HepG2 (cell line): ENCODE measurements at regions not wholly inside any gene's neighbourhood (a gene's known extent, or its start where the extent isn't known, plus 50 kb on each side); places are given as distances from the start of the nearest gene placed in this dataset.
"Not testable (repeated sequence)": the region's sequence is repeated elsewhere in the genome, so short reads cannot be mapped to it uniquely, and the experiment has no call there.

Experiments used
- ATAC-seq: fragments of 200-7000 bp; cut with Tn5 transposase; 3 replicates; pipeline ENCODE4 v1.9.1; 2020; ENCODE audit warnings: mild to moderate bottlenecking, moderate library complexity
- BruUV-seq: library from RNA; stranded (reverse); fragments of 400-500 nt; replicated peaks from 2 replicates; lab custom pipeline; 2021; lab: Mats Ljungman, UMichigan
- CTCF ChIA-PET: fragments of 300-600 bp; formaldehyde crosslinking; extraction: SDS; loops from one replicate; lab custom pipeline; 2021; ENCODE audit warnings: low total read pairs, inconsistent platforms, low intra/inter-chr PET ratio; lab: Yijun Ruan, JAX
- POLR2A ChIA-PET: fragments of 350-600 bp; sonication (Branson Sonifier 250); formaldehyde crosslinking; loops from one replicate; lab custom pipeline; 2020; ENCODE audit warnings: antibody characterized with exemption, inconsistent platforms; lab: Yijun Ruan, JAX
- DNase-seq: peaks from one replicate; pipeline ENCODE4 v3.0.0-alpha.2; 2015; ENCODE audit warnings: low spot score
- FAIRE-seq: peaks from 3 replicates; lab custom pipeline; 2011; peaks lifted over from hg19 to GRCh38; lab: Jason Lieb, UNC
- H2AFZ ChIP-seq: one replicate; pipeline ENCODE4 v1.6.1; 2011; ENCODE audit warnings: low read length, inconsistent platforms
- H3K27ac ChIP-seq: fragments of 300-600 bp; 3 replicates; pipeline ENCODE4 v1.8.0; 2011; ENCODE audit warnings: mixed run types, mild to moderate bottlenecking, mixed read lengths, low read length, inconsistent platforms; ENCODE audit not compliant: insufficient read depth; ENCODE audit errors: extremely low read length
- H3K27me3 ChIP-seq, 2 experiments: fragments of 200-600 bp in 1 of 2; 2 replicates in 1 of 2; 3 replicates in 1 of 2; pipeline versions ENCODE4 v1.6.0 to v1.8.0; 2011; ENCODE audit warnings: low read length in 2 of 2, mild to moderate bottlenecking in 2 of 2, moderate library complexity in 2 of 2, inconsistent platforms in 1 of 2; ENCODE audit not compliant: insufficient read depth in 2 of 2, control insufficient read depth in 1 of 2
- H3K36me3 ChIP-seq, 2 experiments: fragments of 200-600 bp in 1 of 2; replicated peaks in 1 of 2; 2 replicates in 1 of 2; 3 replicates in 1 of 2; pipeline versions ENCODE4 v1.5.1 to v1.8.0; 2011; ENCODE audit warnings: low read length in 2 of 2, inconsistent platforms in 1 of 2; ENCODE audit not compliant: insufficient read depth in 2 of 2, control insufficient read depth in 1 of 2
- H3K4me1 ChIP-seq: 2 replicates; pipeline ENCODE4 v1.5.1; 2012; ENCODE audit warnings: low read length, inconsistent platforms; ENCODE audit not compliant: insufficient read depth
- H3K4me2 ChIP-seq: 2 replicates; pipeline ENCODE4 v1.6.0; 2011; ENCODE audit warnings: low read depth, low read length, inconsistent platforms
- H3K4me3 ChIP-seq, 3 experiments: fragments of 200-600 bp in 1 of 3; sonication (generic), shearing (Covaris generic) in 1 of 3; replicated peaks in 1 of 3; 2 replicates each; pipeline ENCODE4 v1.5.1; 2011 to 2016; ENCODE audit warnings: low read length in 3 of 3, inconsistent platforms in 2 of 3, low read depth in 2 of 3, mild to moderate bottlenecking in 2 of 3, control low read depth in 1 of 3, mixed read lengths in 1 of 3; ENCODE audit not compliant: insufficient read depth in 1 of 3
- H3K79me2 ChIP-seq: one replicate; pipeline ENCODE4 v1.6.1; 2011; ENCODE audit warnings: low read length, inconsistent platforms; ENCODE audit not compliant: insufficient read depth
- H3K9ac ChIP-seq: 2 replicates; pipeline ENCODE4 v1.6.0; 2011; ENCODE audit warnings: mild to moderate bottlenecking, low read depth, low read length, inconsistent platforms; ENCODE audit not compliant: insufficient read depth
- H3K9me3 ChIP-seq: 2 replicates; pipeline ENCODE4 v1.5.1; 2012; ENCODE audit warnings: mild to moderate bottlenecking, low read length
- H4K20me1 ChIP-seq: 2 replicates; pipeline ENCODE4 v1.6.0; 2011; ENCODE audit warnings: inconsistent platforms, mild to moderate bottlenecking, low read length, moderate library complexity; ENCODE audit not compliant: insufficient read depth
- HES4 ChIP-seq: sonication (generic); formaldehyde crosslinking; IDR thresholded peaks from 2 replicates; pipeline ENCODE4 v1.9.0; 2021; ENCODE audit warnings: mild to moderate bottlenecking, missing genetic modification reagents, borderline replicate concordance
- SALL2 ChIP-seq: sonication (generic); formaldehyde crosslinking; IDR thresholded peaks from 2 replicates; pipeline ENCODE4 v1.8.1; 2023; ENCODE audit warnings: mild to moderate bottlenecking, missing genetic modification reagents, inconsistent platforms
- SETDB1 ChIP-seq: sonication (generic); formaldehyde crosslinking; IDR thresholded peaks from 2 replicates; pipeline ENCODE4 v1.5.1; 2020; ENCODE audit warnings: missing genetic modification reagents, mild to moderate bottlenecking, borderline replicate concordance
- STAG1 ChIP-seq: sonication (generic); formaldehyde crosslinking; IDR thresholded peaks from 2 replicates; pipeline ENCODE4 v1.4.0; 2020; ENCODE audit warnings: missing genetic modification reagents
- STAT6 ChIP-seq: sonication (generic); formaldehyde crosslinking; IDR thresholded peaks from 2 replicates; pipeline ENCODE4 v1.4.0; 2020; ENCODE audit warnings: missing genetic modification reagents, mild to moderate bottlenecking, borderline replicate concordance
- THAP8 ChIP-seq: sonication (generic); formaldehyde crosslinking; IDR thresholded peaks from 2 replicates; pipeline ENCODE4 v1.5.1; 2020; ENCODE audit warnings: missing genetic modification reagents, mild to moderate bottlenecking, borderline replicate concordance
- ZNF280B ChIP-seq: sonication (generic); formaldehyde crosslinking; IDR thresholded peaks from 2 replicates; pipeline ENCODE4 v1.5.0; 2020; ENCODE audit warnings: missing genetic modification reagents, mild to moderate bottlenecking, borderline replicate concordance
- ZNF639 ChIP-seq: conservative IDR thresholded peaks from 2 replicates; pipeline ENCODE4 v1.6.1; 2018; ENCODE audit warnings: missing genetic modification reagents
- WGBS: methylation state at CpG from one replicate; pipeline ENCODE4 v1.1.6; 2017; ENCODE audit warnings: low lambda C conversion rate; 5-methylcytosine and 5-hydroxymethylcytosine counted together
- in situ Hi-C: cut with HindIII; loops from 2 replicates; pipeline ENCODE4 v1.10.0; 2017; ENCODE audit warnings: low pct_unique_long_range_greater_than_20kb; ENCODE audit not compliant: extremely low pct_ligation_motif_present
- intact Hi-C: fragments of 100-400 bp; cut with micrococcal nuclease; formaldehyde crosslinking; loops from one replicate; pipeline ENCODE4 v1.10.0; 2022; ENCODE audit not compliant: unreplicated experiment
- TF ChIP-seq, protein P1 (sequence below): sonication (generic); formaldehyde crosslinking; IDR thresholded peaks from 2 replicates; pipeline ENCODE4 v1.5.0; 2020; ENCODE audit warnings: mild to moderate bottlenecking, missing genetic modification reagents, moderate library complexity

DNA sequence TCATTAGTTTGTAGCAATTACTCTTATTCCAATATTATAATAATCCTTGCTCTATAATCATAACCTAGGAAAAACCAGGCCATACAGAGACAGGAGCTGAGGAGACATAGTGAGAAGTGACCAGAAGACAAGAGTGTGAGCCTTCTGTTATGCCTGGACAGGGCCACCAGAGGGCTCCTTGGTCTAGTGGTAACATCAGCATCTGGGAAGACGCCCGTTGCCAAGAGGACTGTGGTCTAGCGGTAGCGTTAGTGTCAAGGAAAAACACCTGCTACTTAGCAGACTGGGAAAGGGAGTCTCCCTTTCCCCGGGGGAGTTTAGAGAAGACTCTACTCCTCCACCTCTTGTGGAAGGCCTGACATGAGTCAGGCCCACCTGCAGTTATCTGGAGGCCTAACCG lies 97.0 kb downstream of the F11 start:
- H3K79me2 ChIP-seq, CTCF ChIA-PET, DNase-seq, H3K27ac ChIP-seq, H3K36me3 ChIP-seq, H3K27me3 ChIP-seq, H4K20me1 ChIP-seq, ATAC-seq, BruUV-seq, intact Hi-C loops, H3K4me1 ChIP-seq, H3K9ac ChIP-seq, in situ Hi-C loops, POLR2A ChIA-PET, H2AFZ ChIP-seq, H3K4me3 ChIP-seq, H3K4me2 ChIP-seq: not testable (repeated sequence)
- peaks cover 14% of the 10 kb centered on the region for H3K9me3 ChIP-seq
- 35% methylated on average over 6 of the region's 6 CpGs for WGBS
- TF ChIP-seq SETDB1 (CRISPR knock-in tag) (peak; percentile 73; the same call in 1 of the 2 replicates), ZNF280B (peak; percentile 54; the same call in 1 of the 2 replicates), STAG1 (CRISPR knock-in tag) (peak; percentile 28)
- TF ChIP-seq, protein P1, sequence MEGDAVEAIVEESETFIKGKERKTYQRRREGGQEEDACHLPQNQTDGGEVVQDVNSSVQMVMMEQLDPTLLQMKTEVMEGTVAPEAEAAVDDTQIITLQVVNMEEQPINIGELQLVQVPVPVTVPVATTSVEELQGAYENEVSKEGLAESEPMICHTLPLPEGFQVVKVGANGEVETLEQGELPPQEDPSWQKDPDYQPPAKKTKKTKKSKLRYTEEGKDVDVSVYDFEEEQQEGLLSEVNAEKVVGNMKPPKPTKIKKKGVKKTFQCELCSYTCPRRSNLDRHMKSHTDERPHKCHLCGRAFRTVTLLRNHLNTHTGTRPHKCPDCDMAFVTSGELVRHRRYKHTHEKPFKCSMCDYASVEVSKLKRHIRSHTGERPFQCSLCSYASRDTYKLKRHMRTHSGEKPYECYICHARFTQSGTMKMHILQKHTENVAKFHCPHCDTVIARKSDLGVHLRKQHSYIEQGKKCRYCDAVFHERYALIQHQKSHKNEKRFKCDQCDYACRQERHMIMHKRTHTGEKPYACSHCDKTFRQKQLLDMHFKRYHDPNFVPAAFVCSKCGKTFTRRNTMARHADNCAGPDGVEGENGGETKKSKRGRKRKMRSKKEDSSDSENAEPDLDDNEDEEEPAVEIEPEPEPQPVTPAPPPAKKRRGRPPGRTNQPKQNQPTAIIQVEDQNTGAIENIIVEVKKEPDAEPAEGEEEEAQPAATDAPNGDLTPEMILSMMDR (CRISPR knock-in tag), result peak; percentile 34
- TF ChIP-seq, all 625 proteins: peak for 4; not testable (repeated sequence) for 621
- not testable (repeated sequence) for FAIRE-seq

- intact Hi-C loops, result no loop called here
- no peaks in the 10 kb centered on the region for H3K4me1 ChIP-seq
- no peaks in the 10 kb centered on the region for H3K36me3 ChIP-seq
- no peak overlapping the region for H3K9ac ChIP-seq
- ChIA-PET CTCF (no interaction called here), POLR2A (no interaction called here)
- ATAC-seq (no peak), FAIRE-seq (no peak), DNase-seq (no peak)
- in situ Hi-C loops, result no loop called here
- H3K4me3 ChIP-seq, result no peak overlapping the region
- no peak overlapping the region for H3K27ac ChIP-seq
- no peaks in the 10 kb centered on the region for H3K79me2 ChIP-seq
- H3K9me3 ChIP-seq, result peaks cover 14% of the 10 kb centered on the region
- H3K27me3 ChIP-seq, result 0 out of 5 replicates have a peak, but pooled peaks cover 0 to 8% of the 10 kb centered on the region in 2 experiments
- no peaks in the 10 kb centered on the region for H4K20me1 ChIP-seq
- no peak overlapping the region for H3K4me2 ChIP-seq
- WGBS, result 32% methylated on average over 4 of the region's 4 CpGs
- BruUV-seq, result no TSS peak
- H2AFZ ChIP-seq, result no peak overlapping the region
- TF ChIP-seq THAP8 (CRISPR knock-in tag), result no peak
- no peak for TF ChIP-seq STAT6
- no peak for TF ChIP-seq ZNF639
- no peak for TF ChIP-seq HES4
- no peak for TF ChIP-seq SALL2 (CRISPR knock-in tag)
Observed at GRCh38 chr4:186360551-186360950, 94.6 kb downstream of the F11 start.
